GM12878 (cell line): ENCODE measurements at regions not wholly inside any gene's neighbourhood (a gene's known extent, or its start where the extent isn't known, plus 50 kb on each side); places are given as distances from the start of the nearest gene placed in this dataset.

Experiments
- ATAC-seq: fragments of 200-7000 bp; cut with Tn5 transposase; 3 replicates; pipeline ENCODE4 v1.9.1; 2020; ENCODE audit warnings: mild to moderate bottlenecking, moderate library complexity
- BruUV-seq: library from RNA; stranded (reverse); fragments of 400-500 nt; replicated peaks from 2 replicates; lab custom pipeline; 2021; lab: Mats Ljungman, UMichigan
- CTCF ChIA-PET: fragments of 300-600 bp; sonication (Branson Sonifier 250); formaldehyde crosslinking; extraction: SDS; loops from one replicate; lab custom pipeline; 2021; ENCODE audit warnings: inconsistent platforms; lab: Yijun Ruan, JAX
- POLR2A ChIA-PET: fragments of 350-600 bp; formaldehyde crosslinking; extraction: SDS; loops from one replicate; lab custom pipeline; 2021; ENCODE audit warnings: inconsistent platforms; lab: Charles Lee
- RAD21 ChIA-PET: fragments of 300-600 bp; sonication (Branson Sonifier 250); formaldehyde crosslinking; loops from one replicate; lab custom pipeline; 2023; ENCODE audit warnings: antibody characterized with exemption; ENCODE audit not compliant: unreplicated experiment; lab: Charles Lee
- SMC1A ChIA-PET: fragments of 300-600 bp; sonication (Branson Sonifier 250); formaldehyde crosslinking; loops from one replicate; lab custom pipeline; 2023; ENCODE audit not compliant: unreplicated experiment, uncharacterized antibody; lab: Charles Lee
- DNase-seq: peaks from one replicate; pipeline ENCODE4 v3.0.0-alpha.2; 2011; ENCODE audit warnings: low read depth, low spot score
- FAIRE-seq: peaks from 3 replicates; lab custom pipeline; 2011; peaks lifted over from hg19 to GRCh38; lab: Jason Lieb, UNC
- H2AFZ ChIP-seq: 2 replicates; pipeline ENCODE4 v1.6.0; 2011; ENCODE audit warnings: low read depth, low read length, control low read depth; ENCODE audit not compliant: control insufficient read depth
- H3K27ac ChIP-seq: 2 replicates; pipeline ENCODE4 v1.5.1; 2011; ENCODE audit warnings: control low read depth; ENCODE audit not compliant: control insufficient read depth, insufficient read depth
- H3K27me3 ChIP-seq, 2 experiments: replicated peaks in 1 of 2; 2 replicates each; pipeline versions ENCODE4 v1.6.0 to v1.6.1; 2011; ENCODE audit warnings: low read length in 1 of 2; ENCODE audit not compliant: control insufficient read depth in 2 of 2, insufficient read depth in 2 of 2
- H3K36me3 ChIP-seq, 2 experiments: 2 replicates each; pipeline ENCODE4 v1.5.1; 2011; ENCODE audit warnings: low read length in 1 of 2; ENCODE audit not compliant: control insufficient read depth in 2 of 2, insufficient read depth in 2 of 2
- H3K4me1 ChIP-seq: 2 replicates; pipeline ENCODE4 v1.6.1; 2011; ENCODE audit warnings: mild to moderate bottlenecking, low read length, moderate library complexity, mixed read lengths; ENCODE audit not compliant: control insufficient read depth, insufficient read depth
- H3K4me2 ChIP-seq: 2 replicates; pipeline ENCODE4 v1.6.0; 2011; ENCODE audit warnings: control low read depth; ENCODE audit not compliant: control insufficient read depth, insufficient read depth
- H3K4me3 ChIP-seq: fragments of 200-600 bp; sonication (generic); 2 replicates; pipeline ENCODE4 v1.5.1; 2016
- H3K79me2 ChIP-seq: 2 replicates; pipeline ENCODE4 v1.6.0; 2011; ENCODE audit warnings: low read length; ENCODE audit not compliant: control insufficient read depth, insufficient read depth
- H3K9ac ChIP-seq: 2 replicates; pipeline ENCODE4 v1.8.0; 2011; ENCODE audit warnings: low read length, control low read depth, mixed read lengths; ENCODE audit not compliant: control insufficient read depth, insufficient read depth
- H3K9me3 ChIP-seq: replicated peaks from 3 replicates; pipeline ENCODE4 v1.5.1; 2011; ENCODE audit warnings: mild to moderate bottlenecking, low read length; ENCODE audit not compliant: control insufficient read depth, insufficient read depth
- H4K20me1 ChIP-seq: 2 replicates; pipeline ENCODE4 v1.6.0; 2011; ENCODE audit not compliant: control insufficient read depth, insufficient read depth
- ATF2 ChIP-seq: IDR thresholded peaks from 2 replicates; pipeline ENCODE4 v1.6.1; 2012; ENCODE audit warnings: low read length, inconsistent platforms
- BMI1 ChIP-seq: fragments of 450-650 bp; IDR thresholded peaks from 2 replicates; pipeline ENCODE4 v1.6.1; 2016; ENCODE audit warnings: mild to moderate bottlenecking, moderate library complexity, borderline replicate concordance
- BRCA1 ChIP-seq: IDR thresholded peaks from 2 replicates; pipeline ENCODE4 v1.6.1; 2011; ENCODE audit warnings: low read depth, low read length, improper control_type of control experiment
- CEBPZ ChIP-seq: fragments of 150-350 bp; IDR thresholded peaks from 2 replicates; pipeline ENCODE4 v1.6.1; 2016; ENCODE audit warnings: low read depth, low read length
- CREM ChIP-seq: IDR thresholded peaks from 2 replicates; pipeline ENCODE4 v1.6.1; 2014; ENCODE audit warnings: antibody characterized with exemption, low read depth
- HDAC2 ChIP-seq: fragments of 200-600 bp; sonication (generic); IDR thresholded peaks from 2 replicates; pipeline ENCODE4 v1.6.1; 2017
- LARP7 ChIP-seq: fragments of 450-650 bp; IDR thresholded peaks from 2 replicates; pipeline ENCODE4 v1.6.1; 2017; ENCODE audit warnings: mild to moderate bottlenecking
- MYB ChIP-seq: fragments of 150-350 bp; IDR thresholded peaks from 2 replicates; pipeline ENCODE4 v1.6.1; 2014; ENCODE audit warnings: mild to moderate bottlenecking, low read depth, low read length, borderline replicate concordance
- NKRF ChIP-seq: fragments of 450-650 bp; conservative IDR thresholded peaks from 2 replicates; pipeline ENCODE4 v1.6.1; 2017; ENCODE audit warnings: mild to moderate bottlenecking, moderate library complexity
- SIX5 ChIP-seq: IDR thresholded peaks from 2 replicates; pipeline ENCODE4 v1.6.1; 2011; ENCODE audit warnings: mild to moderate bottlenecking, low read depth, low read length, moderate library complexity; ENCODE audit not compliant: severe bottlenecking
- SMAD1 ChIP-seq: fragments of 450-650 bp; IDR thresholded peaks from 2 replicates; pipeline ENCODE4 v1.6.1; 2018; ENCODE audit warnings: mild to moderate bottlenecking, low read depth; ENCODE audit not compliant: partially characterized antibody
- SMAD5 ChIP-seq: IDR thresholded peaks from 2 replicates; pipeline ENCODE4 v1.6.1; 2016; ENCODE audit warnings: antibody characterized with exemption, low read depth
- SMARCA5 ChIP-seq: fragments of 450-650 bp; IDR thresholded peaks from 2 replicates; pipeline ENCODE4 v1.6.1; 2017; ENCODE audit warnings: mild to moderate bottlenecking
- TBL1XR1 ChIP-seq: IDR thresholded peaks from 2 replicates; pipeline ENCODE4 v1.6.1; 2012; ENCODE audit warnings: low read depth, low read length, improper control_type of control experiment
- ZBED1 ChIP-seq: IDR thresholded peaks from 2 replicates; pipeline ENCODE4 v1.6.1; 2016; ENCODE audit warnings: borderline replicate concordance
- ZNF207 ChIP-seq: fragments of 450-650 bp; IDR thresholded peaks from 2 replicates; pipeline ENCODE4 v1.6.1; 2014; ENCODE audit warnings: antibody characterized with exemption, mild to moderate bottlenecking, borderline replicate concordance
- WGBS: methylation state at CpG from one replicate; pipeline ENCODE4 v1.1.6; 2016; ENCODE audit warnings: low lambda C conversion rate; ENCODE audit not compliant: insufficient replicate concordance, insufficient coverage; ENCODE audit errors: missing lambda C conversion rate; 5-methylcytosine and 5-hydroxymethylcytosine counted together
- in situ Hi-C: fragments of 300-500 bp; cut with MboI; formaldehyde crosslinking; loops from 9 replicates; pipeline ENCODE4 v1.14.3; 2018; ENCODE audit warnings: mixed read lengths
- intact Hi-C: fragments of 100-400 bp; cut with micrococcal nuclease; formaldehyde crosslinking; loops from one replicate; pipeline ENCODE4 v1.14.2; 2022; ENCODE audit not compliant: unreplicated experiment

- Histone ChIP-seq H3K4me2 (no peak overlapping the region), H3K4me1 (peaks cover 4% of the 10 kb centered on the region), H3K79me2 (no peaks in the 10 kb centered on the region), H3K4me3 (no peak overlapping the region), H3K27ac (no peak overlapping the region), H4K20me1 (no peaks in the 10 kb centered on the region), H3K27me3 (no peaks in the 10 kb centered on the region), H3K9ac (no peak overlapping the region), H2AFZ (no peak overlapping the region), H3K36me3 (no peaks in the 10 kb centered on the region), H3K9me3 (no peaks in the 10 kb centered on the region; the same call in 2 of the 3 replicates)
- ChIA-PET RAD21 (no interaction called here), POLR2A (no interaction called here), SMC1A (interaction anchor here (0.9 to 4.7 kb wide), 7 partner anchors 8 to 37 kb away, joined by 3 to 22 read pairs (median 7); no protein-coding TSS in a partner anchor), CTCF (no interaction called here)
- intact Hi-C loops: no loop called here
- BruUV-seq: no TSS peak
- DNase-seq (no peak), FAIRE-seq (no peak), ATAC-seq (no peak)
- TF ChIP-seq BRCA1 (no peak), BMI1 (no peak), SMAD1 (no peak), ZNF207 (no peak), HDAC2 (no peak), CEBPZ (no peak), SMARCA5 (no peak), CREM (no peak), SIX5 (no peak), SMAD5 (no peak), TBL1XR1 (no peak), ZBED1 (no peak), ATF2 (no peak), NKRF (no peak), MYB (no peak), LARP7 (no peak)
- in situ Hi-C loops: no loop called here
- WGBS: 14% methylated on average over 3 of the region's 3 CpGs
These were observed 91.7 kb downstream of the RHOU start for GRCh38 chr1:228827019-228827418.
